ENCODE measurements at regions not wholly inside any gene's neighbourhood (a gene's known extent, or its start where the extent isn't known, plus 50 kb on each side); places are given as distances from the start of the nearest gene placed in this dataset.
"Not testable (repeated sequence)": the region's sequence is repeated elsewhere in the genome, so short reads cannot be mapped to it uniquely, and the experiment has no call there.

- not testable (repeated sequence) for H3K27ac ChIP-seq (ENCODE audit: low read length)
Measured at GRCh38 chr10:87416892-87417291, 59.3 kb downstream of the NUTM2D start.

GRCh38 chr10:87422641-87423040 lies 65.1 kb downstream of the NUTM2D start:
- DNase-seq (ENCODE audit: low read depth, low spot score); H3K4me1 ChIP-seq (ENCODE audit: control insufficient read depth, insufficient read depth, low read length); CTCF ChIA-PET; H3K27me3 ChIP-seq (ENCODE audit: control insufficient read depth, insufficient read depth, low read length); ATAC-seq; BruUV-seq (replicated peaks); H3K4me3 ChIP-seq (ENCODE audit: low read depth in 2 of 2, low read length in 2 of 2); H3K36me3 ChIP-seq (ENCODE audit: control insufficient read depth, insufficient read depth, low read length); H3K9me3 ChIP-seq (ENCODE audit: control insufficient read depth, insufficient read depth, low read depth, low read length); in situ Hi-C loops (cut with HindIII; ENCODE audit: low pct_unique_long_range_greater_than_20kb, low sequenced_read_pairs); POLR2A ChIA-PET; H3K27ac ChIP-seq (ENCODE audit: low read length); intact Hi-C loops (cut with micrococcal nuclease; ENCODE audit: unreplicated experiment): not testable (repeated sequence)

More at GRCh38 chr10:87416892-87417291, 59.3 kb downstream of the NUTM2D start:
- BruUV-seq (replicated peaks); H3K9me3 ChIP-seq (ENCODE audit: control insufficient read depth, insufficient read depth, low read depth, low read length); intact Hi-C loops (cut with micrococcal nuclease; ENCODE audit: unreplicated experiment); ATAC-seq; H3K27me3 ChIP-seq (ENCODE audit: control insufficient read depth, insufficient read depth, low read length); DNase-seq (ENCODE audit: low read depth, low spot score); CTCF ChIA-PET; POLR2A ChIA-PET; H3K36me3 ChIP-seq (ENCODE audit: control insufficient read depth, insufficient read depth, low read length); H3K4me3 ChIP-seq (ENCODE audit: low read depth in 2 of 2, low read length in 2 of 2); H3K4me1 ChIP-seq (ENCODE audit: control insufficient read depth, insufficient read depth, low read length); in situ Hi-C loops (cut with HindIII; ENCODE audit: low pct_unique_long_range_greater_than_20kb, low sequenced_read_pairs): not testable (repeated sequence)

GRCh38 chr10:87424697-87425373 lies 67.3 kb downstream of the NUTM2D start:
- POLR2A ChIA-PET; ATAC-seq; H3K9me3 ChIP-seq (ENCODE audit: control insufficient read depth, insufficient read depth, low read depth, low read length); H3K27ac ChIP-seq (ENCODE audit: low read length); BruUV-seq (replicated peaks); H3K4me3 ChIP-seq (ENCODE audit: low read depth in 2 of 2, low read length in 2 of 2); H3K4me1 ChIP-seq (ENCODE audit: control insufficient read depth, insufficient read depth, low read length); H3K27me3 ChIP-seq (ENCODE audit: control insufficient read depth, insufficient read depth, low read length); in situ Hi-C loops (cut with HindIII; ENCODE audit: low pct_unique_long_range_greater_than_20kb, low sequenced_read_pairs); H3K36me3 ChIP-seq (ENCODE audit: control insufficient read depth, insufficient read depth, low read length); intact Hi-C loops (cut with micrococcal nuclease; ENCODE audit: unreplicated experiment); CTCF ChIA-PET; DNase-seq (ENCODE audit: low read depth, low spot score): not testable (repeated sequence)

GRCh38 chr10:87433836-87434235 lies 70.9 kb upstream of the MINPP1 start:
- H3K27me3 ChIP-seq (ENCODE audit: control insufficient read depth, insufficient read depth, low read length); H3K4me1 ChIP-seq (ENCODE audit: control insufficient read depth, insufficient read depth, low read length); H3K36me3 ChIP-seq (ENCODE audit: control insufficient read depth, insufficient read depth, low read length); in situ Hi-C loops (cut with HindIII; ENCODE audit: low pct_unique_long_range_greater_than_20kb, low sequenced_read_pairs); H3K27ac ChIP-seq (ENCODE audit: low read length); POLR2A ChIA-PET; intact Hi-C loops (cut with micrococcal nuclease; ENCODE audit: unreplicated experiment); DNase-seq (ENCODE audit: low read depth, low spot score); ATAC-seq; BruUV-seq (replicated peaks); CTCF ChIA-PET; H3K4me3 ChIP-seq (ENCODE audit: low read depth in 2 of 2, low read length in 2 of 2); H3K9me3 ChIP-seq (ENCODE audit: control insufficient read depth, insufficient read depth, low read depth, low read length): not testable (repeated sequence)

- DNase-seq (ENCODE audit: low read depth, low spot score); BruUV-seq (replicated peaks); CTCF ChIA-PET; H3K27me3 ChIP-seq (ENCODE audit: control insufficient read depth, insufficient read depth, low read length); H3K4me1 ChIP-seq (ENCODE audit: control insufficient read depth, insufficient read depth, low read length); intact Hi-C loops (cut with micrococcal nuclease; ENCODE audit: unreplicated experiment); H3K36me3 ChIP-seq (ENCODE audit: control insufficient read depth, insufficient read depth, low read length); H3K4me3 ChIP-seq (ENCODE audit: low read depth in 2 of 2, low read length in 2 of 2); ATAC-seq; H3K27ac ChIP-seq (ENCODE audit: low read length); H3K9me3 ChIP-seq (ENCODE audit: control insufficient read depth, insufficient read depth, low read depth, low read length); in situ Hi-C loops (cut with HindIII; ENCODE audit: low pct_unique_long_range_greater_than_20kb, low sequenced_read_pairs); POLR2A ChIA-PET: not testable (repeated sequence)
Measured at GRCh38 chr10:87435295-87435826, 69.3 kb upstream of the MINPP1 start.

Data from Panc1 (cell line).